ENCODE measurements at regions not wholly inside any gene's neighbourhood (a gene's known extent, or its start where the extent isn't known, plus 50 kb on each side); places are given as distances from the start of the nearest gene placed in this dataset.

DNA sequence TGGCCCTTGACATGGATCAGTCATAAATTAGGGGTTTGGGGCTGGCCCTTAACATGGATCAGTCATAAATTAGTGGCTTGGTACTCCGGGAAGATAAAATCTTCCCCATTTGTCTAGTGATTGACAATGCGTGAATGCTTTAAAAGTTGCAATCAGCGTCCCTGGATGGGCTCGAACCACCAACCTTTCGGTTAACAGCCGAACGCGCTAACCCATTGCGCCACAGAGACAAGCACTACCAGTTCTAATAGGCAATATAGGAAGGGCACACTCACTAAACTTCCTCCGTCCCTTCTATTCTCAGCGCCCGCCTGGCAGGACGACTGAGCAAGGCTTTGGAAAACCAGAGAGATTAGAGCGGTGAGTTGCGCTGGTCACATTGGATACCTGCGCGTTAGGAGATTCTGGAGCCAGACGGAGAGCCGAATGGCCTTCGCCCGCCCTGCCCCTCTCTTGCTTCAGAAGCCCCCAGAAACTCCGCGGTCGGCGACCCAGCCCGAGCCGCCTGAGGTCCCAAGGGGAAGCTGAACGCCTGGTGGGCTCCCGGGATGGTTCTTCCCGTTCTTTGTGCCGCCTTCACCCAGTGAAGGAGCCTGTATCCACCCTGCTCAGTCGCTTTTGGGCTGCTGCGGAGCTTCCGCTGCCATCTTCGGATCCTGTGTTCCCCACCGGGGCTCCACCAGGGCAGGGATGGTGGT lies 235.9 kb downstream of the FAM72C start (continued):
- TF ChIP-seq ZNF354C (tag by site-specific recombination; IDR thresholded peaks at IDR 0.05; ENCODE audit: borderline replicate concordance, low read depth): no peak
- TF ChIP-seq ZNF510 (tag by site-specific recombination; IDR thresholded peaks at IDR 0.05; ENCODE audit: insufficient replicate concordance): no peak
- TF ChIP-seq ZSCAN23 (tag by site-specific recombination; IDR thresholded peaks at IDR 0.05): no peak
- no peak for TF ChIP-seq ZNF140 (tag by site-specific recombination; IDR thresholded peaks at IDR 0.05)
- no peak for TF ChIP-seq REPIN1 (tag by site-specific recombination; IDR thresholded peaks at IDR 0.05; ENCODE audit: low read depth)
- TF ChIP-seq MEIS1 (CRISPR knock-in tag; IDR thresholded peaks at IDR 0.05; ENCODE audit: borderline replicate concordance): peak; percentile 71; the same call in 1 of the 2 replicates
- TF ChIP-seq ZNF623 (tag by site-specific recombination; IDR thresholded peaks at IDR 0.05): 0 out of 2 replicates have a peak, but pooled peaks have one; percentile 16
- TF ChIP-seq, protein P1, sequence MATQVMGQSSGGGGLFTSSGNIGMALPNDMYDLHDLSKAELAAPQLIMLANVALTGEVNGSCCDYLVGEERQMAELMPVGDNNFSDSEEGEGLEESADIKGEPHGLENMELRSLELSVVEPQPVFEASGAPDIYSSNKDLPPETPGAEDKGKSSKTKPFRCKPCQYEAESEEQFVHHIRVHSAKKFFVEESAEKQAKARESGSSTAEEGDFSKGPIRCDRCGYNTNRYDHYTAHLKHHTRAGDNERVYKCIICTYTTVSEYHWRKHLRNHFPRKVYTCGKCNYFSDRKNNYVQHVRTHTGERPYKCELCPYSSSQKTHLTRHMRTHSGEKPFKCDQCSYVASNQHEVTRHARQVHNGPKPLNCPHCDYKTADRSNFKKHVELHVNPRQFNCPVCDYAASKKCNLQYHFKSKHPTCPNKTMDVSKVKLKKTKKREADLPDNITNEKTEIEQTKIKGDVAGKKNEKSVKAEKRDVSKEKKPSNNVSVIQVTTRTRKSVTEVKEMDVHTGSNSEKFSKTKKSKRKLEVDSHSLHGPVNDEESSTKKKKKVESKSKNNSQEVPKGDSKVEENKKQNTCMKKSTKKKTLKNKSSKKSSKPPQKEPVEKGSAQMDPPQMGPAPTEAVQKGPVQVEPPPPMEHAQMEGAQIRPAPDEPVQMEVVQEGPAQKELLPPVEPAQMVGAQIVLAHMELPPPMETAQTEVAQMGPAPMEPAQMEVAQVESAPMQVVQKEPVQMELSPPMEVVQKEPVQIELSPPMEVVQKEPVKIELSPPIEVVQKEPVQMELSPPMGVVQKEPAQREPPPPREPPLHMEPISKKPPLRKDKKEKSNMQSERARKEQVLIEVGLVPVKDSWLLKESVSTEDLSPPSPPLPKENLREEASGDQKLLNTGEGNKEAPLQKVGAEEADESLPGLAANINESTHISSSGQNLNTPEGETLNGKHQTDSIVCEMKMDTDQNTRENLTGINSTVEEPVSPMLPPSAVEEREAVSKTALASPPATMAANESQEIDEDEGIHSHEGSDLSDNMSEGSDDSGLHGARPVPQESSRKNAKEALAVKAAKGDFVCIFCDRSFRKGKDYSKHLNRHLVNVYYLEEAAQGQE (tag by site-specific recombination; IDR thresholded peaks at IDR 0.05): no peak
- no peak for TF ChIP-seq OVOL3 (tag by site-specific recombination; IDR thresholded peaks at IDR 0.05)
- TF ChIP-seq ZSCAN18 (tag by site-specific recombination; IDR thresholded peaks at IDR 0.05): no peak
- peak; percentile 46; the same call in 1 of the 2 replicates for TF ChIP-seq ZNF629 (tag by site-specific recombination; IDR thresholded peaks at IDR 0.05)
- no peak for TF ChIP-seq ZNF16 (tag by site-specific recombination; IDR thresholded peaks at IDR 0.05; ENCODE audit: low read depth)
- no peak for TF ChIP-seq ZNF146 (tag by site-specific recombination; IDR thresholded peaks at IDR 0.05)
- TF ChIP-seq BCL11A (tag by site-specific recombination; IDR thresholded peaks at IDR 0.05; ENCODE audit: low read depth): no peak
- TF ChIP-seq ZFP37 (tag by site-specific recombination; IDR thresholded peaks at IDR 0.05): 0 out of 2 replicates have a peak, but pooled peaks have one; percentile 50
- TF ChIP-seq ZIC2 (tag by site-specific recombination; IDR thresholded peaks at IDR 0.05): no peak
- peak; percentile 64; the same call in 1 of the 2 replicates for TF ChIP-seq ZNF10 (tag by site-specific recombination; IDR thresholded peaks at IDR 0.05)
- 0 out of 2 replicates have a peak, but pooled peaks have one; percentile 43 for TF ChIP-seq ZXDB (tag by site-specific recombination; IDR thresholded peaks at IDR 0.05)
- TF ChIP-seq ZNF76 (tag by site-specific recombination; IDR thresholded peaks at IDR 0.05; ENCODE audit: borderline replicate concordance, low read depth): no peak
- no peak for TF ChIP-seq ZNF777 (tag by site-specific recombination; IDR thresholded peaks at IDR 0.05; ENCODE audit: borderline replicate concordance)
- no peak for TF ChIP-seq MYNN (tag by site-specific recombination; IDR thresholded peaks at IDR 0.05; ENCODE audit: borderline replicate concordance)
- no peak for TF ChIP-seq ZNF133 (tag by site-specific recombination; IDR thresholded peaks at IDR 0.05)
- no peak for TF ChIP-seq ZNF211 (tag by site-specific recombination; IDR thresholded peaks at IDR 0.05; ENCODE audit: low read depth)
- TF ChIP-seq HOXD13 (CRISPR knock-in tag; IDR thresholded peaks at IDR 0.05; ENCODE audit: borderline replicate concordance): no peak
- TF ChIP-seq, protein P2, sequence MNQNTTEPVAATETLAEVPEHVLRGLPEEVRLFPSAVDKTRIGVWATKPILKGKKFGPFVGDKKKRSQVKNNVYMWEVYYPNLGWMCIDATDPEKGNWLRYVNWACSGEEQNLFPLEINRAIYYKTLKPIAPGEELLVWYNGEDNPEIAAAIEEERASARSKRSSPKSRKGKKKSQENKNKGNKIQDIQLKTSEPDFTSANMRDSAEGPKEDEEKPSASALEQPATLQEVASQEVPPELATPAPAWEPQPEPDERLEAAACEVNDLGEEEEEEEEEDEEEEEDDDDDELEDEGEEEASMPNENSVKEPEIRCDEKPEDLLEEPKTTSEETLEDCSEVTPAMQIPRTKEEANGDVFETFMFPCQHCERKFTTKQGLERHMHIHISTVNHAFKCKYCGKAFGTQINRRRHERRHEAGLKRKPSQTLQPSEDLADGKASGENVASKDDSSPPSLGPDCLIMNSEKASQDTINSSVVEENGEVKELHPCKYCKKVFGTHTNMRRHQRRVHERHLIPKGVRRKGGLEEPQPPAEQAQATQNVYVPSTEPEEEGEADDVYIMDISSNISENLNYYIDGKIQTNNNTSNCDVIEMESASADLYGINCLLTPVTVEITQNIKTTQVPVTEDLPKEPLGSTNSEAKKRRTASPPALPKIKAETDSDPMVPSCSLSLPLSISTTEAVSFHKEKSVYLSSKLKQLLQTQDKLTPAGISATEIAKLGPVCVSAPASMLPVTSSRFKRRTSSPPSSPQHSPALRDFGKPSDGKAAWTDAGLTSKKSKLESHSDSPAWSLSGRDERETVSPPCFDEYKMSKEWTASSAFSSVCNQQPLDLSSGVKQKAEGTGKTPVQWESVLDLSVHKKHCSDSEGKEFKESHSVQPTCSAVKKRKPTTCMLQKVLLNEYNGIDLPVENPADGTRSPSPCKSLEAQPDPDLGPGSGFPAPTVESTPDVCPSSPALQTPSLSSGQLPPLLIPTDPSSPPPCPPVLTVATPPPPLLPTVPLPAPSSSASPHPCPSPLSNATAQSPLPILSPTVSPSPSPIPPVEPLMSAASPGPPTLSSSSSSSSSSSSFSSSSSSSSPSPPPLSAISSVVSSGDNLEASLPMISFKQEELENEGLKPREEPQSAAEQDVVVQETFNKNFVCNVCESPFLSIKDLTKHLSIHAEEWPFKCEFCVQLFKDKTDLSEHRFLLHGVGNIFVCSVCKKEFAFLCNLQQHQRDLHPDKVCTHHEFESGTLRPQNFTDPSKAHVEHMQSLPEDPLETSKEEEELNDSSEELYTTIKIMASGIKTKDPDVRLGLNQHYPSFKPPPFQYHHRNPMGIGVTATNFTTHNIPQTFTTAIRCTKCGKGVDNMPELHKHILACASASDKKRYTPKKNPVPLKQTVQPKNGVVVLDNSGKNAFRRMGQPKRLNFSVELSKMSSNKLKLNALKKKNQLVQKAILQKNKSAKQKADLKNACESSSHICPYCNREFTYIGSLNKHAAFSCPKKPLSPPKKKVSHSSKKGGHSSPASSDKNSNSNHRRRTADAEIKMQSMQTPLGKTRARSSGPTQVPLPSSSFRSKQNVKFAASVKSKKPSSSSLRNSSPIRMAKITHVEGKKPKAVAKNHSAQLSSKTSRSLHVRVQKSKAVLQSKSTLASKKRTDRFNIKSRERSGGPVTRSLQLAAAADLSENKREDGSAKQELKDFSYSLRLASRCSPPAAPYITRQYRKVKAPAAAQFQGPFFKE (tag by site-specific recombination; IDR thresholded peaks at IDR 0.05; ENCODE audit: borderline replicate concordance): no peak
- no peak for TF ChIP-seq ZNF624 (tag by site-specific recombination; IDR thresholded peaks at IDR 0.05)
- no peak for TF ChIP-seq MZF1 (tag by site-specific recombination; IDR thresholded peaks at IDR 0.05; ENCODE audit: borderline replicate concordance)
- no peak for TF ChIP-seq HOXC10 (CRISPR knock-in tag; IDR thresholded peaks at IDR 0.05)
- no peak for TF ChIP-seq ZNF112 (tag by site-specific recombination; IDR thresholded peaks at IDR 0.05)
